Ecto neural progenitor cell (in vitro differentiated cells): ENCODE measurements at regions not wholly inside any gene's neighbourhood (a gene's known extent, or its start where the extent isn't known, plus 50 kb on each side); places are given as distances from the start of the nearest gene placed in this dataset.
"Not testable (repeated sequence)": the region's sequence is repeated elsewhere in the genome, so short reads cannot be mapped to it uniquely, and the experiment has no call there.

Experiments
- DNase-seq: peaks from one replicate; pipeline ENCODE4 v3.0.0-alpha.2; 2018; ENCODE audit warnings: low spot score

DNA sequence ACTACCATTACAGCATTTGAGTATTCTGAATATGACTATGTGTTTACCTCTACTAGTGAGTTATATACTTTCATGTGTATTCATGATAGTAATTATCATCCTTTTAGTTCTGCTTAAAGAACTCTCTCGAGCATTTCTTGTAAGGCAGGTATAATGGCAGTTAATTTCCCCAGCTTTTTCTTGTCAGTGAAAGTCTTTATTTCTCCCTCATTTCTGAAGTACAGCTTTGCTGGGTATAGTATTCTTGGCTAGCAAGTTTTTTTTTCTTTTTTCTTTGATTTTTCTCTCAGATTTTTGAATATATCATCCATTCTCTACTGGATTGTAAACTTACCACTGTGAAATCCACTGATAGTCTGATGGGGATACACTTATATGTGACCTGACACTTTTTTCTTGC lies 165.9 kb upstream of the ARHGAP5 start:
- DNase-seq = no peak

DNA sequence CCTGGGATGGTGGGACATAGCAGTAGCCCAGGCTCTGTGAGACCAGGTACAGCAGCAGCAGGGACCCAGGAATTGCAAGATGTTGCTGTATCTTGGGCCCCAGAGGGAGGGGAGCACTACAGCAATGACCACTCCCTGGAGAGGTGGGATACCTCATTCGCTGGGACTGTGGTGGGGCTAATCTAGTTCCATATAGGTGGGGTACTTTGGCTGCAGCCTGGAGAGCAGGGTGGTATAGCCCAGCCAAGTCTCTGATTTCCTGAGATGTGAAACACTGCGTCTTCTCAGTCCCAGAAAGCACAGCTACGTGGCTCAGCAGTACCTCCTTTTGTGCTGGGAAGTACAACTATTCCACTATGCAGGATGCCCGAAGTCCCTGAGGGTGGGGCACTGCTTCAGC lies 163.7 kb upstream of the ARHGAP5 start:
- no peak for DNase-seq

DNA sequence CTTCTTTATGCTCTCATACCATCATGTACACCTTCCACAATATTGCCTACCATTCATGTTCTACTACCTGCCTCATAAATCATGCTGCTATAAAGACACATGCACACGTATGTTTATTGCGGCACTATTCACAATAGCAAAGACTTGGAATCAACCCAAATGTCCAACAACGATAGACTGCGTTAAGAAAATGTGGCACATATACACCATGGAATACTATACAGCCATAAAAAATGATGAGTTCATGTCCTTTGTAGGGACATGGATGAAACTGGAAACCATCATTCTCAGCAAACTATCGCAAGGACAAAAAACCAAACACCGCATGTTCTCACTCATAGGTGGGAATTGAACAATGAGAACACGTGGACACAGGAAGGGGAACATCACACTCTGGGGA lies 158.8 kb upstream of the ARHGAP5 start:
- DNase-seq = not testable (repeated sequence)

DNA sequence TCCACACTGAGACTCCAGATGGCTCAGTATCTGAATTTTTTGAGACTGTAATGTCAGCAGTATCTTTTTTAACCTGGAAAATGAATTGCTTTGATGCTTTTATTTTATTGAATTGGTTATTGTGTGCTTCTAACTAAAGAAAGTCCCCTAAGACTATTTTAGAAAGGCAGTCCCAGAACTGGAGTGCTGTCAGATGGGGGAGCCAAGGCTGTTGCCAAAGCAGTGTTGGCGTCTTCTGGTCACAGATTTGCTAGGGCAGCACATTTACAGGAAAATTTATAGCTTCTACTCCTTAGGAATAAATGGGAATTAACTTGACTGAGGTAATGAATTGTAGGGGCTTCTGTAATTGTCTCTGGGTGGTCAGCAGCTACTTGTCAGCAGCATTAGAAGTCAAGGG lies 157.1 kb upstream of the ARHGAP5 start:
- no peak for DNase-seq

DNA sequence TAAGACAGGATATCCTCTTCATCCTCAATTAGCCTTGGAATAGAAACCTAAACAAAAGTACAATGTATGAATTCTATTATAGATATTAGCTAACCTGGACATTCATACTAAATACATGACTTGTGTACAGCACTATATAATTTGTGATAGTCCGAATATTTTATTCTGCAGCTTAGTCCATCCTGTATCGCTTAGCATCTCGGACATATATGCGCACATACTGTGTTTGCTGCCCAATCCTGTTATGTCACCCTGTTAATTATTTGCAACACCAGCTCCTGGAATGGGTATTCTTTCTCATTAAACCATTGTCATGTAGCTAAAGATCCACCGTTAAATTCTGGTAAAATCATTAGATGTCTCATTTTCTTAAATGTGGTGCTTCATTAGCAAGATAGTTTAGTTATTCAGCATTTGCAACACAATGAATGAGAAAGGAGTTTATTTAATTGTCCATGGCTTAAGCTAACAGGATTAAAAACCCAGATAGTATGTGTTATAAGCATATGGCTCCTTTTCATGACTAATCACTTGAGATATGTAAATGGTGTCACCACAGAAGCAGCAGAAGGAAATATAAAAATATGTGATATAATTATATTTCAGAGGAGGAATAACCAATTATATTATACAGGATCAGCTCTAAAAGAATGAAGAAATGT lies 156.0 kb upstream of the ARHGAP5 start:
- DNase-seq = no peak

DNA sequence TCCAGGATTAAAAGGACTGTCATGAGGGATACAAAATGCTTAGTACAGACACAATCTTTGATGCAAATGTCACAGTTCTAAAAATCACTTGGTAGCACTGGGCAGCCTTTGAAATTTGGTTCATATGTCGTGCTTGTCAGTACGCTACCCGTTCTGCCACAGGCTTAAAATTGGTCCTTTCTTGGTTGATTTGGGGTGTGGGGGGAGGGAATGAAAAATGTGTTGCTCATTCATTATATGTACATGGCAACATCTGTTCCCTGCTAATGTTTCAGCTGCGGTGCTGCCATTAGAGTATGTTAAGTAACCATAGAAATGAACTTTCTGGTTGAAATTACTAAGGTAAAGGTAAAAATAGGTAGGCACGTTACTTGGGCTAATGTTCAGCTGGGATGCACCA lies 155.4 kb upstream of the ARHGAP5 start:
- no peak for DNase-seq

DNA sequence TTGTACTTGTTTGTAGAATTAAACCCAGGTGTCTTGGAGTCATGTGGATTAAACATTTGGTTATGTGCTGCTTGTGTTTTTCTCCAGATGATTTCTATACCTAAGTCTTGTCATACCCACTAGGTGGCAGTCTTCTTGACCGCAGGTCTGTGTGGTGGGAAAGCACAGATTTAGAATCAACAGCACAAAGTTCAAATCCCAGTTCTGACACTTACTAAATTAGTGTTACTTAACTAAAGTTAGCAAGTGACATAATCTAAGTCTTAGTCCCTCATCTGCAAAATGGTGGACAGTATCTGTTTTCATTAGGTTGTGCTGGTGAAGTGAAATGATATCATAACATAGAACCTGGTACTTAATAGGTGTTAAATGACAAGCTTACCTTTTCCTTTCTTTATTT lies 151.0 kb upstream of the ARHGAP5 start:
- DNase-seq = no peak

DNA sequence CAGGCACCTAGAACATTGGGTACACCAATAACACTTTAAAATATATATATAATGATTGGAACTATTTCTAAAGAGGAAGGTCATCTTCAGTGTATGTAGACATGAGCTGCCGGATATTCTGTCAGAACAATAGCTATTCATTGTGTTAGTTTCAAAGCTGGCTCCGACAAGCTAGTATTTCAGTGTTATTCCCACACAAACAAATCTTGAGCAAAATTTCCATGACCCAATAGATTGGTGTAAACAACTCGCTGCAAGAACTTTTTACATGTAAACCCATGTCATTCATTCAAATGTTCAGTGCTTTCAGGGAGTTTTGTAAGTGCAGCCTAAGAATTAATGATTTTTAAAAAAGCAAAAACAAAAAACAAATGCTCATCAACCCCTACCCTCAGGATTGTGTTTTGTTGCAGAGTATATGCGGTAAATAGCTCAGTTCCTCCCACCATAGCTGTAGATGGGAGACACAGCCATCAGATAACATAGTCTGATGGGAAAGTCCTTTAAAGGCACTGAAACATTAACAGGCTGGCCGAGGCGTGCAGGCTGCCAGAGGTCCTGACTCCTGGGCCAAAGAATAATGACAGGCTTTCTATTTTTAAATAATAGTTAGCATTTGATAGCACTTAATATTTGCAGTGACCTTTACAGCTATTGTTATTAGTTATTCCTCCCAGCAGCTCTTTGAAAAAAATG lies 150.3 kb upstream of the ARHGAP5 start:
- no peak for DNase-seq

DNA sequence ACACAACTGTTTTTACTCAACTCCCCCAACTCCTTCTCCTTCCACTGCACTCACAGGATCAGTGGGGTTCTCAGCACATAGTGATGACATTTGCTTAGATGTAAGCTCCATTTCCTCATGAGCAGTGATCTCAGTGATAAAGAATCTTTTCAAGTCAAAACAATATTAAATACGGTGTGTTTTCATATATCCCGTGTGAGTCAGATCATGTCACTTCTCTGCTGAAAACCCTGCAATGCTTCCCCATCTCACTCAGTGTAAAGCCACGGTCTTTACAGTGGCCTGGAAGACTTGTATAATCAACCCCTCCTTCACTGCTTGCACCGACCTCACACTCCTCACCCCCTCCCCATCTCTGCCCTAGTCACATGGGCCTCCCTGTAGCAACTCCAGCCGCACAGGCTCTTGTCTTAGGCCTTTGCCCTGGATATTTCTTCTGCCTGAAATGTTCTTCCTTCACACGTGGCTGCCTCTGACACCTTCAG lies 149.7 kb upstream of the ARHGAP5 start:
- DNase-seq = no peak

DNA sequence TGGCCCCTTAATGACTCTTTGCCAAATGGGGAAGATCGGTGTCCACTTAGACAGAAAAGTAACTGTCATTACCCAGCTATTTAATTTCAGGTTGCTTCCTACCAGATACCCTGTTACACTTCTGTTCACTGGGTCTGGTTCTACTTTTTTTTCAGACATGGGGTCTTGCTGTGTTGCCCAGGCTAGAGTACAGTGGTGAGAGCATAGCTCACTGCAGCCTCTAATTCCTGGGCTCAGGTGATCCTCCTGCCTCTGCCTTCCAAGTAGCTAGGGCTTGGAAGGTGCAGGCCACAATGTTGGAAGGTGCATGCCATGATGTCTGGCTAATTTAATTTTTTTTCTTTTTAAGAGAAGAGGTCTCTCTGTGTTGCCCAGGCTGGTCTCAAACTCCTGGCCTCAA lies 147.0 kb upstream of the ARHGAP5 start:
- no peak for DNase-seq

DNA sequence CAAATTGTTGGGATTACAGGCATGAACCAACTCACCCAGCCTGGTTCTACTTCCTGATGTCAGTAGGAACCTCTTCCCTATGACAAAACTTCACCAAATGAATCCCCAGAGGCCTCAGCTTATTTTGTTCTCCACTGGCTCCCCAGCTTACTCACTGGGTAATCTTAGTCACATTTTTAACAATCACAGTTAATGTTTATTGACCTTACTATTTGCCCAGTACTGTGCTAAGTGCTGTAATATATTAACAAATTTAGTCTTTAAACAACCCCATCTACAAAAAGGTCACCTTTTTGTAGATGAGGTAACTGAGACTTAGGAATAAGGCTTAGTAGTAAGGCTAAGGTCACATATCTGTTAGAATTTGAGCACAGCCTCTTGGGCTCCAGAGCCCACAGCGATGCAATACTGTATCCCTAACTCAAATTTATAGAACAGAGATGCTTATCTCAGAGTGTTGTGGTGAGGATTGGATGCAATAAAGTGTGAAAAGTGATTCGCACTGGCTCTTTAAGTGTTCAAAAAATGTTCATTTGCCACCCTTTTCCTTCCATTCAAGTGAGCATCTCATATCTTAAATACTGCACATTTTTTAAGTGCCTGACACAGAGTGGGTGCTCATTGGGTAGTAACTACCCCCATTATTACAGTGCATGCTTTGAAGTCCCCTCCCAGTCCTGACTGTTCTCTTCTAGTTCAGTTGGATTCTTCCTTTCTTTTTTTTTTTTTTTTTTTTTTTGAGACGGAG lies 146.4 kb upstream of the ARHGAP5 start:
- no peak for DNase-seq

DNA sequence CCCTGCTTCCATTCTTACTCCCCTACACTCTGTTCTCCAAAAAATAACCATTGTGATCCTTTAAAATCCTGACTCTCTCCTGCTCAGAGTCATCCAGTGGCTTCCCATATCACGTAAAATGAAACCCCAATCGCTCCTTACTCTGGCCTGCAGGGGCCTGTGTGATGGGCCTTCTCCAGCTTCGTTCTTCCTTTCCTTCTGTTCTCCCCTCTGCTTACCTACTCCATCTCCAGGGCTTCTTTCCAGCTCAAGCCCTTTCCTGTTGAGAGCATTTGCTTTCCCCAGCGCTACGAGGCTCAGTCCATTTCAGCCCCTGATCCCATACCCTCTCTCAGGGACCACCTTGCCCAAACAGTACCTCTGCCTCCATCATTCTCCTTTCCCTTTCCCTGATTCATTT lies 144.4 kb upstream of the ARHGAP5 start:
- DNase-seq = no peak

DNA sequence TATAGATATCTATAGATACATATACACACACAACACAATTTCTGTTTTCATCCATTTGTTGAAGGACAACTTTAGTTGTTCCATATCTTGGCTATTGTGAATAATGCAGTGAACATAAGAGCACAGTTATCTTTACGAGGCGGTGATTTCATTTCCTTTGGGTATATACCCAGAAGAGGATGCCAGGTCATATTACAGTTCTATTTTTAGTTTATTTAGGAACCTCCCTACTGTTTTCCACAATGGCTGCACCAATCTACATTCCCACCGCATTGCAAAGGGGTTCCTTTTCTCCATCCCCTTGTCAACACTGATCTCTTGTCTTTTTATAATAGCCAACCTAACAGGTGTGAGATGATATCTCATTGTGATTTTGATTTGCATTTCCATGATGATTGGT lies 143.4 kb upstream of the ARHGAP5 start:
- no peak for DNase-seq

DNA sequence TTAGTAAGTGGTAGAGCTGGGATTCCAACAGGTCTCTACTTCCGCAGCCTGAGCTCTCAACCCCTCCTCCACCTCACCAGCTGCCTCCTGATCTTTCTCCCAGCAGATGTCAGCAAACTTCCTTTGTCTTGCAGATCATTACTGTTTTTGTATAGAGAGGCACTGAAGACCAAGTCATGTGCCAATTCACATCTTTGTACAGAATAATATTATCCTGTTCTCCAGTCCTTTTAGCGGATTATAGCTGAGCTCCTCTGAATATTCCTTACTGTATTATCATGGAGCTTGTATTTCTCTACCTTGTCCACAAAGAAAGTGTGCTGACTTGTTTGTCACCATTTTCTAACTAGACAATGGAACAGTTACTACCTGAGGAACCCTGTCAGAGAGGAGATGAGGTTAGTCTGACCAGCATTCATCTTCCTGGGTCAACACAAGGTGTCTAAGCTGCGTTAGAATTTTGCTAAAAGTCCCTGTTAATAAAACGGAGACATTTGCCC lies 142.3 kb upstream of the ARHGAP5 start:
- DNase-seq = no peak

DNA sequence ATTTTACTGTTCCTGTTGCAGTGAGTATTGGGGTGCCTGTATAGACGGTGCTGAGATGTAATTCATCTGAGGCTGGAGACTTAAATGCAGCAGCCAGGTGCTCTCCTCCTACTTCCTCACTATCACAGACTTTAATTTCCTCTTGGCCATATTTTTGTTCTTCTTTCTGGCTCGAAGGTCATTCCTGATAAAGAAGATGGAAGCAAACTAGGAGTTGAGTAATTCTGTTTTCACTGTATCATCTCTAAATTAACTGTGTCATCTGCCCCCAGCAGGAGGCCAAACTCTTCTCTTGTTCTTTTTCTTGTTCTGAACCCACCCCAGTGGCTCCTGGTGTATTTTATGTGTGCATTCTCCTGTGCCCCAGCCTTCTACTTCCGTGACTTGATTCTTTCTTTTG lies 141.7 kb upstream of the ARHGAP5 start:
- no peak for DNase-seq

DNA sequence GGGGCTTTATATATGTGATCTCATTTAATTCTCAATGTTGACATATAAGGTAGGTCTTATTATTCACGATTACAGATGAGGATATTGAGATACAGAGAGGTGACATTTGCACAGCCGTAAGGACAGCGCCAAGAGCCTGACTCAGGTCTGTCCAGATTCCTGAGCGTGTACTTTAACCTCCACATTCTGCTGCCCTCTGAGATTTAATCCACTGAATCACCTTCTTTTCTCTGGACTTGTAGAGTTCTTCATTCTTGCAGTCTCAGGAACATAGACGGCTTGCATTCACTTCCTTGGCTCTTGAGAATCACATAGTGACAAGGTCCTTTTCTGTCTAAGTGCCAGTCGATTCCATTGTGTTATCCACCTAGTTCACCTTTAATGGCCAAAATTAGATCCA lies 141.0 kb upstream of the ARHGAP5 start:
- DNase-seq = no peak

DNA sequence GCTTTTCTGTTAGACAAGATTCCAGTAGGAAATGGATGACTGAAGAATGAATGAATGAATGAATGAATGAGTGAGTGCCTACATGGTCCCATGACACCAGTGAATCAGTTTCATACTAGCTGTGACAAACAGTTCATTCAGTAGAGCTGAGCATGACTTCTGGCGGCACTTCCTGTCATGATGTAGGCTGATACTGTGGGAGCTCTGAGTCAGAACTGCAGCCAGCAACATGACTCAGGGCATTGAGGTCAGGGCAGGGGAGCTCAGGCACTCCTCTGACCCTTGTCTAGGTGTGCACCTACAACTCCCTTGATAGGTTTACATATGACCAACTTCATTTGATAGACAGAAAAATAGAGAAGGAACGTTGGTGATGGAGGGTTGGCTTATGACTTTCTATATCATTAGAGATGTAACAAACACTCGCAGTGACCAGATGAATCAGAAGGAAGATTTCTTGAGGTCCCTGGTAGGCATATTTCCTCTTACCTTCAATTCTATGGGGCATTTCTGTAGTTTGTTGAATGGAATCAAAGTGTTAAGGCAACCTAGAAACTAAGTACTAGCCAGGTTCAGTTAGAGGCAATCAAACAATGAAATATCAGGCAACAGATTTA lies 139.3 kb upstream of the ARHGAP5 start:
- DNase-seq = no peak

DNA sequence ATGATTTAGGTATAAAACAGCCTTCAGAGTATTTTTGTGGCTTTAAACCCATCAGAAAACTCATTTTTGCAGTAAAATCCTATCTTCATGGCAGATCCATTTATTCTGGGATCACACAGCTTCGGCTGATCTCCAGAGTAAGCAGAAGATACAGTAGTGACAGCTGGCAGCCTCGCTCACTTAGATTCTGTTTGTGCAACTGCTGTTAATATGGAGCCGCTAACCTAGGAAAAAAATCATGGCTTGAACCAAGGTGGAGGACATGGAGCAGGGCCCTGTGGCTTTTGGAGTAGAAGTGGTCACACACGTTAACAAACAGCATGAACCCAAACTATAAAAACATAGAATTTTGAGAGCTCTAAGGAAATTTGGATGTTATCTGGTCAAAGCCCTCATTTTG lies 137.2 kb upstream of the ARHGAP5 start:
- DNase-seq = no peak

DNA sequence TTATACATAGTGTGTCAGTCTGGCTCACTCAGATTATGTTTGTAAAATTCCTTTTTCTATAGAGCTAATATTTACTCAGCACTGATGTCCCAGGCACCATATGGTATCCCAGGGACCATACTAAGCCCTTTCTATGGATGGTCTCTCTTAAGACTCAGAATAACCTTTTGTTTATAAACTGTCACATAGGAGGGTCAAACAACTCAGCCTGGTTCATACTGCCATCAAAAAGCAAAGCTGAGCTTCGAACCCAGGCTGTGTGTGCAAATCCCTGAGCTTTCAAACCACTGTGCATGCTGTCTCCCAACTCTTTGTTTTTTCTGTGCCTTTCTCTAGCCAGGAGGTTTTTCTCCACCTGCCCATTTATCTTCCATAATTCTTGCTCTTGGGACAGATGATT lies 135.6 kb upstream of the ARHGAP5 start:
- no peak for DNase-seq

DNA sequence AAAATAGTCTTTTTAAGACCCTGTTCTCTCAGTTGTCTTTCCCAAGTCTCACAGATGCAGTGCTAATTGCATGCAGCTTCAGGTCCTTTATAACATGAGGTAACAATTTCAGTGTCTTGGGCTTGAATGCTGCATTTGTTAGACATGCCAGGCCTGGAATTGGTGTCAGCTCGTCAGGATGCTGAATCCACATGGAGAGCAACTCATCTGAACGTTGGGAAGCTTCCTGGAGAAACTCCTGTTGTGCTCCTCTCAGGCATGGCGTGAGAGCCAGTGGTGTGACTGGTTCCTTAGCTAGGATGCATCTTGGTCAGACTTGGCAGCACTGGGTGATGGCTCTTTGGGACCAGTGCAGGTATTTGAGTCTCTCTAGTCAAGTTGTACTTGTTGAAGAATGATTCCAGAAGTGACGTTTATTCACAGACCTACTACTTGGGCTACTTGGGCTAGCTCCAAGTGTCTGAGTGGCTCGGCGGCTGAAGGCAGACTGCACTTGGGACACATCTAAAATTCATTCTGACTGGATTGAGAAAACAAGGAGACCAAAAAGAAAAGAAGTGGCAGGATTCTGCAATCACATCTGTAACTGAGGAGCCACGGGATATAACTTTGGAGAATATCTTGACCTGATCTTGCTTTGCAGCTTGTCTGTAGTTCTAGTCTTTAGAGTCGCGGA lies 134.8 kb upstream of the ARHGAP5 start:
- no peak for DNase-seq

DNA sequence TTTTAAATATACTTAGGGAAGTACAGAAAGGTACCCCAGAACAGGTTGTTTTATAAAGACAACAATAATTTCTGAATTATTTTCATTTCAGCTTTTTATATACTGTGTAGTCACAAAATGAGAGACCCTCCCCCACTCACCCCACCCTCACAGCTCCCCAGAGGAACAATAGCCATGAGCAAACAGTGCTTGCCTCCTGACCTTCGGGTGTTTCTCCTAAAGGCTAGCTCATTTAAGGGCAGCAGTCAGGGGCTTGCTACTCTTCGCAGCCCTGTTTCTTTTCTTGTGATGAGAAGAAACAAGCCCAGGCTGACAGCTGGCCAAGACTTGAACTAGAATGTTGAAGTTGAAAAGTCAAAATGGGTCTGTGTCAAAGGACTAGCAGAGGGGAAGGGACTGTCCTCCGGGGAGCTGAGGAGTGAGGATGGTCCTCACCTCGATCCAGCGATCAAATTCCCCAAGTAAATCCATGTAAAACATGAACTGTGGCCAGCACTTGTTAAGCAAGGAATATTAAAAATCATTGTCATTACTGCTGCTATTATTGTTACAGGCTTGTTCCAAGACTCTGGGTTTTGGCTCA lies 133.8 kb upstream of the ARHGAP5 start:
- DNase-seq = no peak

DNA sequence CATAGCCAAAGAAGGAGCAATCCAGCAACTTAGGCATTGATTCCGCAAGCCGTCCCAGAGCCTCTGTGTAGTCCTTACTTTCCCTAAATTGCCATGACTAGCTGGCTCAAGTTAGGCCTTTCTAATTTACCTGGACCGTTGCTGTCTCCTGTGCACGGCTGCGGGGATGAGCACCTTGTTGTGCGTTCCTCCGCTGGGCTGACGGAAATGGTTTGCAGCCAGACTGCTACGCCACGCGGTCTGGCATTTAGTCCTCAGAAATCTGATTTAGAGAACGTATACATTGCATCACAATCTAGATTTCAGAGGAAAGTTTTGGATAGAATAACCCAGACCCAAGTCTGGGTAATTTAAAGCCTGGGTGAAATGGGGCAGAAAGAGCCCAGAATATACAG lies 133.2 kb upstream of the ARHGAP5 start:
- DNase-seq = no peak
